GM20431 (cell line): ENCODE measurements at regions not wholly inside any gene's neighbourhood (a gene's known extent, or its start where the extent isn't known, plus 50 kb on each side); places are given as distances from the start of the nearest gene placed in this dataset.

ENCODE experiments used
- in situ Hi-C: fragments of 300-500 bp; cut with MseI, MboI; formaldehyde crosslinking; loops from one replicate; pipeline ENCODE4 v1.15.0; 2020; ENCODE audit warnings: low sequenced_read_pairs; ENCODE audit not compliant: unreplicated experiment

DNA sequence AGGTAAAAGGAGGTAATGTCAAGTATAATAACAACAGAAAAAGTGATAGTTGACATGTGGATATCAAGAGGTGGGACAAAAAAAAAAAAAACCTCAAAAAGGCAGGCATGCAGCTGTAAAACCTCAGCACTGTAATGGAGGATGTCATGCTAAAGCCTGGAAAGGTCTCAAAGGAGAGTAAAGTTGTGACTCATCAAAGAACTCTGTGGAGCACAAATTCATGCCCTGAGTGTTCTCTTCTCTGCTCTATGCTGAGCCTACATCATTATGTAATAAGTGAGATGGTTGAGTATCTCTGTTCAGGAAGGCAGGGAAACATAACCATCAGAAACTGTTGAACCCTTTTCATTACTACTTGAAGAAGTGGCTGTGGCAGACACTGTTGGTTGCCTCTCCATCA, 597.8 kb downstream of the BCOR start:
- in situ Hi-C loops: no loop called here

DNA sequence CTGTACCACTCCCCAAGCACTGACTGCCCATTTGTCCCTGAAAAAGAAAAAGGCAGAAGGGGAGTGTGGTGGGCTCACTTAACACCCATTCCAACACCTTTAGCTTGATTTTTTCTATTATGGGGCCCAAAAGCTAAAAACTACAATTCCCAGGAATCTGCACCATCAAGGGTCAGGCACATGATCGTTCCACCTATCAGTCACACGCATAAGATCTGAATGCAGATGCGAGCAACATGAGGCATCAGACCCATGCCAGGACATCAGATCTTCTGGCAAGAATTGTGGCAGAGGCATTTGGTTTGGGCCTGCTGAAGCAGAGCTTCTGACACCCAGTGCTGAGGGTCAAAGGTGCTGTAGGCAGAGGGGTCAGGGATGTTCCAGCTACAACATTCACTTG, 595.9 kb downstream of the BCOR start:
- in situ Hi-C loops: no loop called here

DNA sequence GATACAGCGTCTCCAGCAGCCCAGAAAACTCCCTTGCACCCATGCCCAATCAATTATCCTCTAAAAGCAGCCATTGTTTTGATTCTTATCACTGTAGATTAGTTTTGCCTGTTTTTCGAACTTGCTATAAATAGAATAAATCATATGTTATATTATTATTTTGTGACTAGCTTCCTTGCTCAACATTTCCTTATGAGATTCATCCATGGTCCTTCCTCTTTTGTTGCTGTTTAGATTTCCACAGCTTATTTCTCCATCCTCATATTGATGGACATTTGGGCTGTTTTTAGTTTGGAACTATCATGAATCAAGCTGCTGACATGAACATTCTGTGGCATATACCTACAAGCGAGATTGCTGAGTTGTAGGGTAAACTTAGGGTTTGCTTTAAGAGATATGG, 595.3 kb downstream of the BCOR start:
- in situ Hi-C loops: no loop called here

DNA sequence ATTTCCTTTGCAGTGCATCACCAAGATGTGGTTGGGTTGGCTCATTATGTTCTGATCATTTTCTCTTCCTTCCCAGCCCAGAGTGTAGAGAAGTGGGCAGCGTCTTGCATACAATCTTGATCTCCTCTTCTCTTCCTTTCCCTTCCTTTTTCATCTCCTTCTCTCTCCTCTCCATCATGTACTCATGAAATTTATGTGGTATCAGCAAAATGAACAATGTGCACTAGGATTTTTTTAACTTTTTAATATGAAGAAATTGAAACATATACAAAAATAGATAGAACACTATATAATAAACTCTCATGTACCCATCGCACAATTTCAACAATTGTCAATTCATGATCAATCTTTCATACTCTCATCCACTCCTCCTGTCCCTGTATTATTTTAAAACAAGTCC, 593.5 kb downstream of the BCOR start:
- in situ Hi-C loops: no loop called here

DNA sequence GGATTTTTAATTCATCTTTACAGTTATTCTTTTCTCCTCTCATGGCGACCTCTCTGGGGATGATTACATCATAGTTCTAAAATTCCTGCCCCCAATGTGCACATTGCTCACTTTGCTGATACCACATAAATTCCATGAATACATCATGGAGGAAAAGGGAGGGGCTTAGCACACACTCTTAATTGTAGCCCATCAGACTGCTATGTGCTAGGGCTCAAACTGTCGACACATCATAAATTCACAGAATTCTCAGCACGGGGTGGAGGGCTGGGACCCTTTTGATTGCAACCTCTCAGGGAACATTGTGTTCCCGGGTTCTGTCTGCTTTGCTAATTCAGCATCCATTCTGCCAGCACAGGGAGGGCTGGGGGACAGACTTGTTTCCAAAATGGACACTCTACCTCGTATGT, 592.9 kb downstream of the BCOR start:
- in situ Hi-C loops: no loop called here

DNA sequence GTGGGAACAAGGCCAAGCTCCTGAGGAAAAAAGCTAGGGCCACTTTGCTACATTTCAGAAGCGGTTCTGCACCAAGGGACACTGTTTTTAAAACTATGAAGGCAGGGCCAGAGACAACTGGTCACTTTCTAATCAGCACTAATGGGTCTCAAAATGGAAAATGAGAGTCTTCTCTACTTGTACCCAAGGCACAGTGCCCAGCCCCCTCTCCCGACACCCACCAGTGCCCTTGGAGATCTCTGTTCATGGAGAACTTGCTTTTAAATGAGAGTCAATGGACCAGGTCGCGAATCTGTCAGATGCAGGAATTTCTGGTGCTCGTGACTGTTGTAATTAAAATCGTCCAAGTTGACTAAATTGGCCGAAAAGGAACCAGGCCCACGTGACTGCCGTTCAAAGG, 591.6 kb downstream of the BCOR start:
- in situ Hi-C loops: no loop called here

DNA sequence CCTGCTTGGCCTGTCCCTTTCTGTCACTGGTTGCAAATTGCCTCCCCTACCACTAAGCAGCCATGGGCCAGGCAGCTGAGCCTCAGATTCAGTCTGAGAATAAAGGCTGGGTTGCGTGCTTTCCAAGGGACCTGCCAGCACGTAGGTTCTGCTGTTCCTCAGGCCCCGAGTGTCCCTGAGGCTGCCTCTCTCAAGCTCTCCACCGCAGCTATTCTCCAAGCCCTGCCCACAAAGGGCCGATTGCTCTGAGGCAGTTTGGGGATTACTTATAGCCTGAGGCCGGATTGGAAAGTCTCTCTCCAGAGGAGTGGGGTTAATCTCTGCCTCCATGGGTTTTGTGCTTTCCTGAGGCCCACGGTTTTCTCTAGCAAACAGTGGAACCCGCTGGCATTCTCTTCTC, 590.7 kb downstream of the BCOR start:
- in situ Hi-C loops: no loop called here

DNA sequence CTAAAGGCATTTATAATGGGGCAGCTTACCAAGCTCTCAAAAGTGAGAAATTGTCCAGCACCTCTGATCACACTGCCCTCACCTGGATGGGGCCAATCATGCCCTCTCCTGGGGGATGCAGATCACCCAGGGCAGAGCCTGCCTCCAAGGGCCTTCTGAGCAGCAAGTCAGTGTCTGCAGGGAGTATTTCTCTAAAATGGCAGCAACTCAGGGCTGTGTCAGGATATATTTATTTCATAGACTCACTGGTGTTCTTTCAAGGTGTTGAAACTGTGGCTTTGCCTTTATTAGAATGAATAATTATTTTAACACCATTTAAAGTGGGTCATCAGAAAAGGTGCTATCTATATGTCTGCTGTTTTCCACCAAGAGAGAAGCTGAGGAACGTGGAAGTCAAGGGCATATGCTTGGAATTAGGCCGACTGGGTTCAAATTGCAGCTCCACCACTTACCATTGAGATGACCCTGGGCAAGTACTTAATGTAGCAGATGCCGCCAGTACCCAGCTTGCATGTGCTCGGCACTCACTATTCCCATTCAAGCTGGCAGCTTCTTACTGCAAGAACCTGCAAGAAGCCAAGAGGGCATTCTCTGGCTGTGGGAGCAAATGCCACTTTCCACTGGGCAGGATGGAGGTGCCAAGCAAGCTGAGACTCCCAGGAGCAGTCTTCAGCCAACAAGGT, 590.0 kb downstream of the BCOR start:
- in situ Hi-C loops: no loop called here

DNA sequence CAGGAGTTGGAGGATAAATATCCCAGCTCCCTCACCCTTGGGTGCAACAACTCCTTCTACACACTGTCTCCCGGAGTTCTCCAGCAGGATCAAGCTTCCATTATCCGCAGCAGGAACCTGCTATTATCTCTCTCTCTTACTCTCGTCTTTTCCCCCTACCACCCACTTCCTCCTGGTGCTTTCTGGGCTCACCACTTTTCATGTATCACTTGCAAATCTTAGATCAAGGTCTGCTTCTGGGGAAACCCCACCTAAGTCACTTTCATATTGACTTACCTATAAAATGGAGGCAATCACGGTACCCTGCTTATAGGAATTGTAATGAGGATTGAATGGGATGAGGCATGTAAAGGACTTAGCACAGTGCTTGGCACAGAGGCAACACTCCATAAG, 589.5 kb downstream of the BCOR start:
- in situ Hi-C loops: no loop called here

DNA sequence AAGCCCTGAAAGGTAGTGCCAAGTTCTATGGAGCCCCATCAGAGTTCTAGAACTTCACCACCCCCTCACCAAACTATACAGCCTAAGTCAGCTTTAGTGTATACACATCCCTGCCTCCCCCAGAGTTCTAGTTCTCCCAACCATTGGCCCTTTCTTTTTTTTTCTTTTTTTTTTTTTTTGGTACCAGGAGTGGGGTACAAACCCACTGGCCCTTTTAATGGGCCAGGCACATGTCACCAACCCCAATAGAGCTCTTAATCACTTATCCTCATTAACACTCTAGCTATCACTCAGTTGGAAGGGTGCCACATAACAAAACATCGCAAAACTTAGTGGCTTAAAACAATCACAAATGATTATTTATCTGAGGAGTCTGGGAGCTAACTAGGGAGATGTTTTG, 588.6 kb downstream of the BCOR start:
- in situ Hi-C loops: no loop called here

DNA sequence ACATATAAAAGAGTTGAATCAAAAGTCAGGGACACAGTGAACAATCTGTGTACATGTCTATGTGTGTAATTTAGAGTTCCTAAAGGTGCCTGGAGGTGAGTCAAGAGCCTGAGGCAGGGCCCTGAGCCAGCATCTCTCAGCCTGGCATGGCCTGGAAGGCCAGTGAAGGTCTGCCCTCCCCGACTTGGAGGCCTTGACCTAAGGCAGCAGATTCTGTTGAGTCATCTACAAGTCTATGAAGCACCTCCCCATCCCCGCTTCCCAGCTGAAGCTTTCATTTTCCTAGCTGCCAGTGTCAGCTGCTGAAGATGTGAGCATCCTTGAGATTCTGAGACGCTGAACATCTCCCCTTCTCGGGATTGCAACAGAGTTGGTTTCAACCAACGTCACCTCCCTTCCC, 583.9 kb downstream of the BCOR start:
- in situ Hi-C loops: no loop called here

DNA sequence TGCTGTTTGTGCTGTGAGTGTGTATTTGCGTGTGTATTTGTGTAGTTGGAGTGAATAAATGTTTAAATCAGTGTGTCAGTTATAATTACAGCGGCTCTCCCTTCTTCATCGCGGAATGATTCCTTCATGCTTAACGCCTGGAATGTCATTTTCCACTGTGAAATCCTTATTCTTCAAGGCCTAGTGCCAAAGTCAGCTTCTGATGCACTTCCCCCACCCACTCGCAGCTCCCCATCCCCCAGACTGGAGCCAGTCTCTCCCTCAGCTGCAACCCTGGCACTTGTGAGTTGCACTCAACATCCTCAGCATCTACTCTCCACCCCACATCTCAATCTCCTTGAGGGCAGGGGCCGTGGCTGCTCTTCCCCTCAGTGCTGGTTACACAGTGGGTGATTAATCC, 583.0 kb downstream of the BCOR start:
- in situ Hi-C loops: no loop called here

DNA sequence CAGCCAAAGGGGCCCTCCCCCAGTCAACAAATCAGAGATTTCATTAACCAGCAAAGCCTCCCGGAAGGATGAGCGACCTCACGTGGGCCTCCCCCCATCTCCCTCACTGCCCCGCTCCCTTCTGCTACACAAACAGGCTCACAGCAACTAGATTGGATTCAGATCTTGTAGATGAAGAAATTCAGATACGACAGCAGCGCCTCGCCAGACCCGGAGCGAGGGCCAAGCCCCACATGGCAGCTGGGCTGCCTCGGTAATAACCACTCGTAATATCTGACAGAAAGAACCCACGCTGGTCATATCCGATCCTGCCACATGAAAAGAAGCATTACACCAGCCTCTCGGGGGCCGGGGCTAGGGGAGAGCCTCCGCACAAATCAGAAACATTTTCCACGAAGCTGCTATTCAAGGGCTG, 581.3 kb downstream of the BCOR start:
- in situ Hi-C loops: no loop called here

DNA sequence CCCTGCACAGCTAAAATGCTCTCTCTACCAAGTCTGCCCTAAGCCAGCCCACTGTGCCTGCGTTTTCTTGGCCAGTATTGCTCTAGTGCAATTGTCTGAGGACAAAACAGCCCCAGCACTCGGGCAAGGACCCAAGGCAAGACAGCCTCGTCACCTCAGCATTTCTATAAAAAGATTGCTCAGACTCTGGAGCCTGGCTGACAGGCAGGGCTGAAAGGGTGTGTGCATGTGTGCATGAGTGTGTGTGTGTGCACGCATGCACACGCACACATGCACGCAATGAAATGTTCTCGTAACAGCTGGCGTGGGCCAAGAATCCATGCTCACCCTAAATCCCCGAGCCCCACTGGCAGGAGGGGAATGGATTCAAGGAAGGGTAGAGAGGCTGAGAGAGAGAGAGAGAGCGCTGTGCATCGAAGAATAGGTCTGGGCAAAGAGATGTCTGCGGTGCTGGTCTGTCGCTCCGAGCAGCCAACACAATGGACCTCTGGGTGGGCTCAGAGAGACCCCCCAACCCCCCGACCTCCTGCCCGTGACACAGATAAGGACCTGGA, 579.2 kb downstream of the BCOR start:
- in situ Hi-C loops: no loop called here

DNA sequence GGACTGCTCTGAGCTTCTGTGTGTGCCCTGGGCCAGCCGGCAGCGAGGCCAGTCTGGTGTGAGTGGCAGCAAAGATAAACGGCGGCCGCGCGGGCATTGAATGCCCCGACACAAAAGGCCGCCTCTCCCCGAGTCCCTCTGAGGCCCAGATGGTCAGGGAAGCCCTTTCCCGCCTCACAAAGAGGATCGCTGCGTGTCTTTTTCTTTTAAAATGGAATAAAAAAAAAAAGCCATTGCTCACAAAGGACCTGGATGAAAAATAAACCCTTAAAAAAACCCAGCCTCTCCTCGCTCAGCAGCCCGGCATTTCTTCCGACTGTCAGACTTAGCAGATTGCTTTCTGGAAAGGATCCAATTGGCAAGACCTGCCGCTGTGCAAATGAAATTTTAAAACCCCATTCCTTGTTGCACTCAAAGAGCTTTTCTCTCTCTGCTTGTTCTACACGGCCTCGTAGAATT, 578.7 kb downstream of the BCOR start:
- in situ Hi-C loops: no loop called here

DNA sequence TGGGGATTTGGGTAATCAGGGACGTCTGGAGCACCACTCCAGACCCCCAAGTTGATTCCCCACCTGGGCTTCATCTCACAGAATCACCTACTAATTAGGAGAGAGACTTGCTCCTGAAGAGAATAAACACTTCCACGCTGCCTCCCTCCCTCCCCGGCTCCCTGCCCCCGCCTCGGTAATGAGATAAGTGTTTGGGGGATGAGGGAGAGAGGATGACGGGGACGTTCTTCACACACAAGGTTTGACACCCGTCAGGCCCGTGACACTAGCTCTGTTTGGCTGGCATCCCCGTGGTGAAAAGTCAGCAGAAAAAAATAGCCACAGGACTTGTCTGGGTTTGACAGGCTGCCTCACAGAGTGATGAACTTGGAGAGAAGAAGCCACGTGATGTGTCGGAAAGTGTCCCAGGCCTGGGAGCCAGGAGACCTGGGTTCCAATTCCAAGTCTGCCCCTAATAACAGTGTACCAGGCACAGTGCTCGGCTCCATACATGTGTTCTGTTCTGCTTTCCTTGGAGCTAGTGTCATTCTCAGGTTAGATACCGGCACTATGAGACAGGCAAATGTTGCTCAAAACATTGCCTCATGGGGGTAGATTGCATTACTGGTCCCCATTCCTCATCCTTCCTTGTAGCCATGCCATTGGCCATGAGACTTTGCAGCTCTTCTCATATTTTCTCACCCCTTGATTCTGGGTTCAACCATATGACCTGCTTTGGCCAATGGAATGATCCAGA, 578.0 kb downstream of the BCOR start:
- in situ Hi-C loops: no loop called here

DNA sequence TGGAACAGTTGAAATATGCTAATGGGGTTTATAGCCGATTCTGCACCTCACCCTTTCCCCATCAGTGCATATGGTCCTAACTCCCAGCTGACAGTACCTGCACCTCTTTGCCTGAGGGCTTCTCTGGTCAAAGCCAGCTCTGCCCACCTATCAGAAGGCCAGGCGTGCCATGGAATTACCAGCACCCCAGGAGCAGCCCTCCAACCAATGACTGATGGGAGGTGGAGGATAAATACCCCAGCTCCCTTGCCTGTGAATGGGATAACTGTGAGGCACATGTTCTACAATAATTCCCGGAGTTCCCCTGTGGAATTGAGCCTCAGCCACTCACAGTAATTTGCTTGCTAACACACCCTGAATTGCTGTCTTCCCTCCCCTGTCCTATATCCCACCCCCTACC, 572.0 kb downstream of the BCOR start:
- in situ Hi-C loops: no loop called here

DNA sequence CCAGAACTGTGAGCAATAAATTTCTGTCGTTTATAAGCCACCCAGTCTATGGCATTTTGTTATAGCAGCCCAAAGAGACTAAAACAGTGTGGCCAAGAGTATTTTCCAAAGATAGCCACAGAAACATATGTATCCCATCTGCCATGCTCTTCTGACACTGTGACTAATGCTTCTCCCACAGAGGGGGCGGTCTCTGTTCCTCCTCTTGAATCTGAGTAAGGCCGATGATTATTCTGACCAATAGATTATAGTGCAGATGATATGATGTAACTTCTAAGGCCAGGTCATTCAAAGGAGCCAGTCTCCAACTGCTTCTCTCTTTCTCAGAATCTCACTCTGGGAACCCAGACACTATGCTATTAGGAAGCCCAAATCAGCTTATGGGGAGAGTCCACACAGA, 570.7 kb downstream of the BCOR start:
- in situ Hi-C loops: no loop called here

DNA sequence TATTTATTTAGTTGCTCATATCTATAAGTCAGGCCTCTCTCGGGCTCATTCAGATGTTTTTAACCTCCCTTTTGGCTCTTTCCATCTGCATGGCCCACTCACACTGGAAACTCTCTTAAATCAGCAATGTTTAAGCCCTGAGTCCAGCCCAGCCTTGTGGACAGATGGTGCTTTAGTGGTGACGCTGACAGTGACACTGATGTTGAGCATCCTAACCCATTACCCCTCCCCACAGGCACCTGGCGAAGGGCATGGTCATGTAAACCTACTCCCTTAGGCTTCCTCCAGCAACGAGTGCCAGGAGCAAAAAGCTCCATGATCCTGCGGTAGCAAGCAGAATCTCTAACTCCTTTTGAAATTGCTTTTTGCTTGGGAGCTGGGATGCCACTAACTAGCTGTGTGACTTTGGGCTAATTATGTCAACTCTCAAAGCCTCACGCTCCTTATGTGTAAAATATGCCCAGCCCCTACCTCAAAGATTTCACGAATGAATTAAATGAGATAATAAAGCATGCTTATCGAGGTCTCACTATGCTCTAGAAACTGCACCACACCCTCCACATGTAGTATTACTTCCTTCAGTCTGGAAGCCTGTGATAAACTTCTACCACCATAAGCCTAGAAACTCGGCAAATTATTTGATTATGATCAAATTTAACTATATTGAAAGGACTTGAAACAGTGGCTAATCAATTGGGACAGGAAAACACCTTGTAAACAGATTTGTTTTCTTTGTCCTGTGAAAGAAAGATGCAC, 569.4 kb downstream of the BCOR start:
- in situ Hi-C loops: no loop called here

DNA sequence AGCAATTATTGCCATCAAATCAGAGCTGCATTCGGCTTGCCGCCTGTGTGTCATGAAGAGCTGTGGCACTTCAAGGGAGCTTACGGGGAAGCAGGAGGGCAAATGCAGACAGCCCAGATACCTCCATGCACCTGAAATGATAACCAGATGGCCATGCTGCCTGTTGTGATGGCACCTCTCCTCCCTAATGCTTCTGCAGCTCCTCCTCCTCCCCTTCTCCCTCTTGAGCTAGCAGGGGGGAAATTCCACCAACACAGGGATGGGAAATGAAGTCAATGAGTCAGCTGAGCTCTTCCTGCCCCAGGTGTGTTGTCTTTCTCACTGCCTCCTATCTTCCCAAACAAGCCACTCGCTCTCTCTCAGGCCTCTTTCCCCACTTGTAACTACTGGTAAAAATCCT, 565.0 kb downstream of the BCOR start:
- in situ Hi-C loops: no loop called here

DNA sequence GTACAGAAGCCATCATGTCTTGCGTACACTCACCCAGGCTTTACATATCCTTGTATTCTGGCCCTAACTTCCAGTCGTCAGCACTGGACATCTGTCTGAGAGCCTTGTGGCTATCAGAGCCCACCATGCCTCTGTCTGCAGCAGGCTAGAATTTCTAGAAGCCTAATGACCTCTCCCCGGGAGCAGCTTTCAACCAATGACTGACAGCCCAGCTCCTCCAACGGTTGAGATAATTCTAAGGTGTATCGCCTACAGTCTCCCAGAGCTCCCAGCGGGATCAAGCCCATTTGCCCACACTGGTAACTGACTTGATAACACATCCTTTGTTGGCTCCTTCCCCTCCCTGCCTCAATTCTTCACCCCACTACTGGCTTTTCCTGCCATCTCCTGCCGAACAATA, 562.8 kb downstream of the BCOR start:
- in situ Hi-C loops: no loop called here
